PFSK-1 (cell line): ENCODE measurements at regions not wholly inside any gene's neighbourhood (a gene's known extent, or its start where the extent isn't known, plus 50 kb on each side); places are given as distances from the start of the nearest gene placed in this dataset.

Source experiments
- FOXP2 ChIP-seq: optimal IDR thresholded peaks from 2 replicates; pipeline ENCODE3; 2011; ENCODE audit warnings: borderline replicate concordance, control low read depth, inconsistent platforms; ENCODE audit not compliant: insufficient read depth; ENCODE audit errors: extremely low read length, extremely low read depth
- POLR2AphosphoS5 ChIP-seq: IDR thresholded peaks from 2 replicates; pipeline ENCODE4 v1.6.1; 2012; ENCODE audit warnings: low read depth, mild to moderate bottlenecking, control low read depth, low read length, moderate library complexity
- SIN3A ChIP-seq: IDR thresholded peaks from 2 replicates; pipeline ENCODE4 v1.6.1; 2012; ENCODE audit warnings: mild to moderate bottlenecking, low read length, moderate library complexity, borderline replicate concordance; ENCODE audit not compliant: insufficient read depth
- TAF1 ChIP-seq: IDR thresholded peaks from 2 replicates; pipeline ENCODE4 v1.6.1; 2012; ENCODE audit warnings: low read length, control low read depth, borderline replicate concordance; ENCODE audit not compliant: insufficient read depth
- TF ChIP-seq, protein P1 (sequence below), 2 experiments: IDR thresholded peaks; 2 replicates each; pipeline versions ENCODE4 v1.6.1 to v1.8.0; 2011 to 2012; ENCODE audit warnings: low read depth in 2 of 2, low read length in 2 of 2, control low read depth in 1 of 2, inconsistent platforms in 1 of 2, mild to moderate bottlenecking in 1 of 2, moderate library complexity in 1 of 2; ENCODE audit not compliant: insufficient read depth in 1 of 2

DNA sequence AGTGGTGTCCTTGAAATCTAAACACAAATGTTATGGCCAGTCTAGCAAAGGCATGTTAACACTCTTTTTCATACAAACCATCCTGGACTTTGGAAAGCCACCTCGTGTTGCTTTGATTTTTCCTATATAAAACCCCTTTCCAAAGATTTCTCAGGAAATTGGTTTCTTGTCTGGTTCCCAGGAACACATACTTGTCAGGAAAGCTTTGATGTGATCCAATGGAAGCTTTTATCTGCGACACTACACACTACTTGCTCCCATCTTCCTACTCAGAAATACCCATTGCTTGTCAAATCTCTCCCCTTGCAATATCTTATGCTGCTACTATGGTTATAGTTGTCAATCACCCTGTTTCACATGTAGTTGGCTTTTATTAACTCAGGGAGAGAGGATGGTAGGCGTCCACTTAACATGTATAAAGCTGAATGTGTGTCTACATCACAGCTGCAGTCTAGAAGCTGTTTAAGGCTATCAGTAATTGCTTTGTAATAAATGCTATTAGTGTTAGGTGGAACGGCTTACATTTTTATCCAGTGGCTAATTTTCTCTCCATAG is 189.6 kb downstream of the GPAM start:
- TF ChIP-seq SIN3A = no peak
- TF ChIP-seq, protein P1, sequence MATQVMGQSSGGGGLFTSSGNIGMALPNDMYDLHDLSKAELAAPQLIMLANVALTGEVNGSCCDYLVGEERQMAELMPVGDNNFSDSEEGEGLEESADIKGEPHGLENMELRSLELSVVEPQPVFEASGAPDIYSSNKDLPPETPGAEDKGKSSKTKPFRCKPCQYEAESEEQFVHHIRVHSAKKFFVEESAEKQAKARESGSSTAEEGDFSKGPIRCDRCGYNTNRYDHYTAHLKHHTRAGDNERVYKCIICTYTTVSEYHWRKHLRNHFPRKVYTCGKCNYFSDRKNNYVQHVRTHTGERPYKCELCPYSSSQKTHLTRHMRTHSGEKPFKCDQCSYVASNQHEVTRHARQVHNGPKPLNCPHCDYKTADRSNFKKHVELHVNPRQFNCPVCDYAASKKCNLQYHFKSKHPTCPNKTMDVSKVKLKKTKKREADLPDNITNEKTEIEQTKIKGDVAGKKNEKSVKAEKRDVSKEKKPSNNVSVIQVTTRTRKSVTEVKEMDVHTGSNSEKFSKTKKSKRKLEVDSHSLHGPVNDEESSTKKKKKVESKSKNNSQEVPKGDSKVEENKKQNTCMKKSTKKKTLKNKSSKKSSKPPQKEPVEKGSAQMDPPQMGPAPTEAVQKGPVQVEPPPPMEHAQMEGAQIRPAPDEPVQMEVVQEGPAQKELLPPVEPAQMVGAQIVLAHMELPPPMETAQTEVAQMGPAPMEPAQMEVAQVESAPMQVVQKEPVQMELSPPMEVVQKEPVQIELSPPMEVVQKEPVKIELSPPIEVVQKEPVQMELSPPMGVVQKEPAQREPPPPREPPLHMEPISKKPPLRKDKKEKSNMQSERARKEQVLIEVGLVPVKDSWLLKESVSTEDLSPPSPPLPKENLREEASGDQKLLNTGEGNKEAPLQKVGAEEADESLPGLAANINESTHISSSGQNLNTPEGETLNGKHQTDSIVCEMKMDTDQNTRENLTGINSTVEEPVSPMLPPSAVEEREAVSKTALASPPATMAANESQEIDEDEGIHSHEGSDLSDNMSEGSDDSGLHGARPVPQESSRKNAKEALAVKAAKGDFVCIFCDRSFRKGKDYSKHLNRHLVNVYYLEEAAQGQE (IDR thresholded peaks at IDR 0.05; ENCODE audit: insufficient read depth in 1 of 2, low read depth in 2 of 2, low read length in 2 of 2) = no peak

DNA sequence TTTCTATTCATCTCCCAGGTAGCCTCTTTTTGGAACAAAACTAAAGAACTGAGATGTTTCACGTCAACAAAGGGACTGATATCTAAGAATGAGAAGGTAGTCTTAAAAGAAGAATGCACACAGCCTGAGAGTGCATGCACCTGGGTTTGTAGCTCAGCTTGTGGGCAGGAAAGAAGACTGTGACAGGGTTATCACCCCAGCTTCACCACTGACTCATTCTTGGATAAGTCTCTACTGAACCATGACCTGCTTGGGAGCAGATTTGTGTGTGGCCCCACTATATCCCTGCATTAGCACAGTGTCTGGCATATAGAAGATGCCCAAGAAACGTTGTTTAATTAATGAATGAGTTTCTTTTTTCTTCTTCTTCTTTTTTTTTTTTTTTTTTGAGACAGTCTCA is 187.5 kb downstream of the GPAM start:
- TF ChIP-seq FOXP2 (no peak), SIN3A (no peak)

DNA sequence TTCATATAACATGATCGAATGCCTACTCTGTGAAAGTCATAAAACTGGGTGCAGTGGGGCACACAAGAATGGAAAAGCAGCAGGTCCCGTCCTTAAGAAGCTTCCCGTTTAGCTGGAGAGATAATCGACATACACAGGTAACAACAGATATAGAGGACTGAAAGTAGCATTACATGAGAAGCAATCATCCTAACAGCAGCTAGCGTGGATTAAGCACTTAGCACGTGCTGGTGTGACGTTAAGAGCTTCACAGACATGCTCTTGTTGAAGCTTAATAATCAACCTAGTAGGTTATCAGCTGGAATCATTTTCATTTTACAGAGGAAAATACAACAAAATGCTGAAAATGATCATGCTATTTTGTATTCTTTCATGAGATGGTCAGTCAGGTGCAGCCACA is 184.8 kb downstream of the GPAM start:
- TF ChIP-seq POLR2AphosphoS5 (no peak), SIN3A (no peak)
- TF ChIP-seq, protein P1 (IDR thresholded peaks at IDR 0.05; ENCODE audit: insufficient read depth in 1 of 2, low read depth in 2 of 2, low read length in 2 of 2) = no peak

DNA sequence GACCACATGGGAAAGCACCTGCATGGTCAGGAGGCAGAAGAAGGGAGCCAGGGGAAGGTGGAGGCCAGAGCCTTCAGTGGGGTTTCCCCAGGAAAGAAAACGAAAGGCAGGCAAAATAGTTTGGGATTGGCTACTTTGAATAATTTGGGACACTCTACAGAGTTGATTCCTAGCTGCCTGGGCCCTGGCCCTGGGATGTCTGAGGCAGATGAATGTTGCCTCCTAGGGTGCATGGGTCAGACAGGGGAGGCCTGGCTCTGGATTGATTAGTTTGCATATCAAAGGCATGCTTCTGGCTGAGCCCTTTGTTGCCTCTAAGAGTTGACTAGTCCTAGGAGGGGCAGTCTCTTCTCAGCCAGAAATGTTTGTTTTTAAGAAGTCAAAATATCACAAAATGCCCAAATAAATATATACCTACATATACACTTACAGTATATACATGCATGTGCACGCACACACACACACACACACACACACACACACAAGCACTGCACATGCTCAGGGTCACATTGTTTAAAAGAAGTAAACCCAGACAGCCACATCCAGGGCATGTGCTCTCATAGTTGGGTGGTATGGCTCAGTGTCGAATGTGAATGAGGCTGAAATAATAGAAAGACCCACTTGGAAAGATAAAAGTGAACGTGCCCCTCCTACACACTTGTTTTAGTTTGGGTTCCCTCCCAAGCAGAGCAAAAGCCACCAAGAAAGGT is 184.2 kb downstream of the GPAM start:
- TF ChIP-seq FOXP2 (no peak), POLR2AphosphoS5 (no peak), SIN3A (no peak), TAF1 (no peak)
- TF ChIP-seq, protein P1 (IDR thresholded peaks at IDR 0.05; ENCODE audit: insufficient read depth in 1 of 2, low read depth in 2 of 2, low read length in 2 of 2) = no peak

DNA sequence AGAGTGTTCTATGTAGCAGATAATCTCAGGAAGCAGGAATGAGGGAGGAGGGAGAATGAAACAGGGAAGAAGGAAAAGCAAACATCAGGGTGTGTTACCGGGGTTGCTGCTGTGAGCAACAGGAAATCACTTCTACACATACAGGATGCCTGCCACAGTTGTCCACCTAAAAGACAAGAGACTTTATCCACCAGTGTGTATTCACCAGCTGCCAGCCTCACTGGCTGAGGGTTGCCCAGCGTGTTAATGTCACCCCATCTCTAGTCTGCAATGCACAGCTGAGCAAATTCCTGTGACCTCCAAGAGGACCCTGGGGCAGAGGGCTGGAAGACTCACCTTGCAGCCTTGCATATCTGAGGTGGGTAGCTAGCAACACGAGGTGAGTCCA is 183.7 kb downstream of the GPAM start:
- TF ChIP-seq POLR2AphosphoS5 (no peak), FOXP2 (no peak), TAF1 (no peak), SIN3A (no peak)
- TF ChIP-seq, protein P1 (IDR thresholded peaks at IDR 0.05; ENCODE audit: insufficient read depth in 1 of 2, low read depth in 2 of 2, low read length in 2 of 2) = no peak

DNA sequence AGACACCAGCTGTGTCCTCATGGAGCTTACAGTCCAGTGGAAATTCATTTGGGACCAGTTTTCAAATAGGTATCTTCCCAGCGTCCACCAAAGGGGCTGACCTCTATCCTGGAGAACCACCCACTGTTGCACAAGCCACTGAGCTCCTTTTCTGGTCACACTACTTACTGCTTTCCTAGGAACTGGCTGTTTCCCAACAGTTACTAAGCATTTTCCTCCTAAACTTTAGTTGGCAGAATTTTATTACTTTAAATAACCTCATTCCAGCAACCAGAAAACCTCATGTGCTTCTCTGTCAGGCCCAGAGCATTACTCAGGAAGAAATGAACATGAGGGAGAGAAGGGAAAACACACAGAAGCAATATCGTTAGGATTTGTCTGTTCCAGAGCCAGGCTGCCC is 183.1 kb downstream of the GPAM start:
- no peak for TF ChIP-seq SIN3A
- TF ChIP-seq TAF1 = no peak
- TF ChIP-seq FOXP2 = no peak
- TF ChIP-seq, protein P1 (IDR thresholded peaks at IDR 0.05; ENCODE audit: insufficient read depth in 1 of 2, low read depth in 2 of 2, low read length in 2 of 2) = no peak
- no peak for TF ChIP-seq POLR2AphosphoS5
